H1 (cell line): ENCODE measurements at regions not wholly inside any gene's neighbourhood (a gene's known extent, or its start where the extent isn't known, plus 50 kb on each side); places are given as distances from the start of the nearest gene placed in this dataset.

Experiments used
- CTCF ChIA-PET: fragments of 300-600 bp; sonication (Branson Sonifier 250); formaldehyde crosslinking; loops from one replicate; lab custom pipeline; 2021; ENCODE audit not compliant: partially characterized antibody; lab: Charles Lee
- POLR2A ChIA-PET: fragments of 300-600 bp; sonication (Branson Sonifier 250); formaldehyde crosslinking; loops from one replicate; lab custom pipeline; 2021; ENCODE audit warnings: inconsistent platforms; ENCODE audit not compliant: partially characterized antibody; lab: Charles Lee
- DNase-seq, 2 experiments: peaks; one replicate each; pipeline versions ENCODE4 v3.0.0 to v3.0.0-alpha.2; 2010 to 2022; ENCODE audit warnings: low spot score in 2 of 2, low read depth in 1 of 2, mixed read lengths in 1 of 2
- FAIRE-seq: peaks from 2 replicates; lab custom pipeline; 2011; peaks lifted over from hg19 to GRCh38; lab: Jason Lieb, UNC
- H2AFZ ChIP-seq: 2 replicates; pipeline ENCODE4 v1.8.1; 2012; ENCODE audit warnings: low read length, inconsistent platforms
- H2AK5ac ChIP-seq: 2 replicates; pipeline ENCODE4 v1.6.1; 2013; ENCODE audit warnings: low read depth, low read length
- H2BK120ac ChIP-seq: replicated peaks from 2 replicates; pipeline ENCODE3; 2013; ENCODE audit warnings: low read depth, low read length, inconsistent platforms
- H2BK12ac ChIP-seq: 2 replicates; pipeline ENCODE4 v1.6.1; 2013; ENCODE audit warnings: low read depth, low read length
- H2BK15ac ChIP-seq: 2 replicates; pipeline ENCODE4 v1.6.1; 2013; ENCODE audit warnings: low read length
- H2BK20ac ChIP-seq: 2 replicates; pipeline ENCODE4 v1.6.1; 2013; ENCODE audit warnings: low read length
- H2BK5ac ChIP-seq: 2 replicates; pipeline ENCODE4 v1.6.1; 2013; ENCODE audit warnings: low read depth, low read length
- H3K14ac ChIP-seq: 2 replicates; pipeline ENCODE4 v1.6.1; 2013; ENCODE audit warnings: inconsistent platforms; ENCODE audit not compliant: insufficient read length
- H3K18ac ChIP-seq: 2 replicates; pipeline ENCODE4 v1.6.1; 2013; ENCODE audit warnings: low read length; ENCODE audit errors: extremely low read depth
- H3K23ac ChIP-seq: 2 replicates; pipeline ENCODE4 v1.6.1; 2013; ENCODE audit warnings: inconsistent platforms; ENCODE audit not compliant: insufficient read length
- H3K23me2 ChIP-seq: 2 replicates; pipeline ENCODE4 v1.6.1; 2013; ENCODE audit warnings: low read depth, low read length
- H3K27ac ChIP-seq: 2 replicates; pipeline ENCODE4 v1.6.1; 2011; ENCODE audit warnings: low read depth, low read length, inconsistent platforms
- H3K27me3 ChIP-seq, 4 experiments: replicated peaks in 1 of 4; 1 replicate in 1 of 4; 2 replicates in 3 of 4; pipeline versions ENCODE4 v1.6.1 to v1.8.1; 2011 to 2013; ENCODE audit warnings: low read length in 3 of 4, mild to moderate bottlenecking in 3 of 4, inconsistent platforms in 2 of 4, mixed read lengths in 2 of 4, moderate library complexity in 1 of 4; ENCODE audit not compliant: control insufficient read depth in 3 of 4, insufficient read depth in 3 of 4; ENCODE audit errors: extremely low read depth in 1 of 4
- H3K36me3 ChIP-seq, 4 experiments: 2 replicates each; pipeline versions ENCODE4 v1.6.1 to v1.8.1; 2011 to 2013; ENCODE audit warnings: mild to moderate bottlenecking in 4 of 4, low read length in 3 of 4, moderate library complexity in 2 of 4, control low read depth in 1 of 4, inconsistent platforms in 1 of 4; ENCODE audit not compliant: insufficient read depth in 4 of 4, control insufficient read depth in 2 of 4
- H3K4ac ChIP-seq: replicated peaks from 2 replicates; pipeline ENCODE3; 2013; ENCODE audit warnings: low read length, low read depth, mixed read lengths, inconsistent platforms; ENCODE audit not compliant: insufficient read length
- H3K4me1 ChIP-seq, 4 experiments: replicated peaks in 1 of 4; 1 replicate in 1 of 4; 2 replicates in 3 of 4; pipeline versions ENCODE4 v1.6.1 to v1.8.1; 2011 to 2013; ENCODE audit warnings: low read length in 3 of 4, inconsistent platforms in 2 of 4, mixed read lengths in 1 of 4; ENCODE audit not compliant: insufficient read depth in 4 of 4, control insufficient read depth in 3 of 4
- H3K4me2 ChIP-seq, 2 experiments: 2 replicates each; pipeline versions ENCODE4 v1.6.1 to v1.8.1; 2011 to 2013; ENCODE audit warnings: low read depth in 2 of 2, low read length in 2 of 2, control low read depth in 1 of 2, inconsistent platforms in 1 of 2, mild to moderate bottlenecking in 1 of 2; ENCODE audit not compliant: insufficient read depth in 1 of 2
- H3K4me3 ChIP-seq, 4 experiments: fragments of 200-600, 300-600 bp in 1 of 4; sonication (generic), shearing (Covaris generic), sonication (Bioruptor Twin) in 1 of 4; 2 replicates each; pipeline versions ENCODE4 v1.5.1 to v1.8.1; 2011 to 2016; ENCODE audit warnings: low read length in 4 of 4, low read depth in 3 of 4, control low read depth in 2 of 4, inconsistent platforms in 2 of 4, mild to moderate bottlenecking in 2 of 4, mixed read lengths in 1 of 4, moderate library complexity in 1 of 4; ENCODE audit not compliant: insufficient read depth in 2 of 4; ENCODE audit errors: extremely low read depth in 1 of 4
- H3K56ac ChIP-seq: replicated peaks from 2 replicates; pipeline ENCODE3; 2013; ENCODE audit warnings: low read depth, mild to moderate bottlenecking, mixed read lengths, low read length, inconsistent platforms; ENCODE audit not compliant: insufficient read length
- H3K79me1 ChIP-seq: 2 replicates; pipeline ENCODE4 v1.6.1; 2013; ENCODE audit warnings: low read depth, low read length, control low read depth
- H3K79me2 ChIP-seq, 2 experiments: 2 replicates each; pipeline versions ENCODE4 v1.6.1 to v1.8.1; 2012 to 2013; ENCODE audit warnings: low read length in 2 of 2, mild to moderate bottlenecking in 2 of 2, inconsistent platforms in 1 of 2; ENCODE audit not compliant: insufficient read depth in 2 of 2, control insufficient read depth in 1 of 2
- H3K9ac ChIP-seq, 4 experiments: replicated peaks in 1 of 4; 1 replicate in 1 of 4; 2 replicates in 3 of 4; pipeline versions ENCODE4 v1.6.1 to v1.8.1; 2011 to 2013; ENCODE audit warnings: low read depth in 3 of 4, low read length in 3 of 4, control low read depth in 2 of 4, mild to moderate bottlenecking in 2 of 4, moderate library complexity in 2 of 4, inconsistent platforms in 1 of 4; ENCODE audit errors: extremely low read depth in 1 of 4
- H3K9me3 ChIP-seq, 2 experiments: 2 replicates each; pipeline versions ENCODE4 v1.6.1 to v1.8.1; 2012 to 2013; ENCODE audit warnings: mild to moderate bottlenecking in 2 of 2, moderate library complexity in 2 of 2, control low read depth in 1 of 2, inconsistent platforms in 1 of 2, low read depth in 1 of 2, low read length in 1 of 2, mixed read lengths in 1 of 2; ENCODE audit not compliant: insufficient read depth in 2 of 2
- H4K20me1 ChIP-seq, 2 experiments: replicated peaks in 1 of 2; 2 replicates each; pipeline versions ENCODE3 to v1.8.1; 2011 to 2013; ENCODE audit warnings: inconsistent platforms in 2 of 2, low read length in 2 of 2, mild to moderate bottlenecking in 1 of 2; ENCODE audit not compliant: insufficient read depth in 2 of 2, control insufficient read depth in 1 of 2
- H4K5ac ChIP-seq: 2 replicates; pipeline ENCODE4 v1.6.1; 2013; ENCODE audit warnings: low read length, low read depth, mixed read lengths, inconsistent platforms; ENCODE audit not compliant: insufficient read length
- H4K8ac ChIP-seq: 2 replicates; pipeline ENCODE4 v1.8.0; 2013; ENCODE audit warnings: mild to moderate bottlenecking, moderate library complexity, low read length, inconsistent platforms; ENCODE audit not compliant: insufficient read depth; ENCODE audit errors: extremely low read depth
- H4K91ac ChIP-seq: replicated peaks from 2 replicates; pipeline ENCODE3; 2013; ENCODE audit warnings: low read length, mixed read lengths, inconsistent platforms; ENCODE audit not compliant: insufficient read length
- HDAC2 ChIP-seq, 2 experiments: fragments of 300-600 bp in 1 of 2; sonication (generic) in 1 of 2; IDR thresholded peaks; 2 replicates each; pipeline ENCODE4 v1.6.1; 2011 to 2012; ENCODE audit warnings: low read depth in 2 of 2, low read length in 2 of 2, mild to moderate bottlenecking in 2 of 2, moderate library complexity in 2 of 2, borderline replicate concordance in 1 of 2, inconsistent platforms in 1 of 2
- JUN ChIP-seq: IDR thresholded peaks from 2 replicates; pipeline ENCODE4 v1.6.1; 2011; ENCODE audit warnings: low read depth, mild to moderate bottlenecking, improper control_type of control experiment, low read length
- PHF8 ChIP-seq: fragments of 200-600 bp; sonication (generic); conservative IDR thresholded peaks from 2 replicates; pipeline ENCODE4 v1.7.1; 2012; ENCODE audit warnings: low read depth, mild to moderate bottlenecking, inconsistent platforms, low read length, moderate library complexity
- POLR2A ChIP-seq, 2 experiments: IDR thresholded peaks; 1 replicate in 1 of 2; 2 replicates in 1 of 2; pipeline ENCODE4 v1.6.1; 2011; ENCODE audit warnings: low read depth in 2 of 2, low read length in 2 of 2, mild to moderate bottlenecking in 2 of 2; ENCODE audit errors: control extremely low read depth in 1 of 2
- POLR2AphosphoS5 ChIP-seq: IDR thresholded peaks from 2 replicates; pipeline ENCODE4 v1.6.1; 2011; ENCODE audit warnings: low read depth, low read length
- RBBP5 ChIP-seq: IDR thresholded peaks from 2 replicates; pipeline ENCODE4 v1.7.1; 2012; ENCODE audit warnings: low read depth, mild to moderate bottlenecking, inconsistent platforms, low read length, moderate library complexity, borderline replicate concordance
- RNF2 ChIP-seq: fragments of 200-900, 300-1000 bp; sonication (generic); IDR thresholded peaks from 2 replicates; pipeline ENCODE4 v1.7.1; 2016; ENCODE audit warnings: borderline replicate concordance, low read depth, mild to moderate bottlenecking, antibody characterized with exemption, low read length; ENCODE audit not compliant: poor library complexity, severe bottlenecking; ENCODE audit errors: missing control alignments
- SIRT6 ChIP-seq: IDR thresholded peaks from one replicate; pipeline ENCODE4 v1.7.1; 2012; ENCODE audit warnings: low read length, inconsistent platforms
- SP4 ChIP-seq: IDR thresholded peaks from 2 replicates; pipeline ENCODE4 v1.6.1; 2012; ENCODE audit warnings: low read length, inconsistent platforms
- TAF1 ChIP-seq: IDR thresholded peaks from 2 replicates; pipeline ENCODE4 v1.6.1; 2011; ENCODE audit warnings: mild to moderate bottlenecking, low read depth, low read length
- TBP ChIP-seq: IDR thresholded peaks from 2 replicates; pipeline ENCODE4 v1.6.1; 2011; ENCODE audit warnings: low read depth, low read length, improper control_type of control experiment
- WGBS, 2 experiments: shearing (Covaris generic) in 1 of 2; methylation state at CpG; one replicate each; pipeline versions ENCODE4 v1.1.6 to v1.1.7; 2013 to 2015; ENCODE audit warnings: low lambda C conversion rate in 2 of 2, mixed read lengths in 2 of 2, inconsistent platforms in 1 of 2, low coverage in 1 of 2, missing lambda C conversion rate in 1 of 2; ENCODE audit not compliant: insufficient replicate concordance in 2 of 2, insufficient coverage in 1 of 2, insufficient read length in 1 of 2; ENCODE audit errors: extremely low coverage in 1 of 2, missing lambda C conversion rate in 1 of 2; 5-methylcytosine and 5-hydroxymethylcytosine counted together

GRCh38 chr14:61897300-61897699 lies 135.1 kb downstream of the SNAPC1 start (continued):
- no peak for TF ChIP-seq RBBP5

- no peak overlapping the region for H3K4me3 ChIP-seq
- no peak overlapping the region for H2BK15ac ChIP-seq
- no peaks in the 10 kb centered on the region for H3K36me3 ChIP-seq
- H3K14ac ChIP-seq = no peak overlapping the region
- H3K23ac ChIP-seq = no peak overlapping the region
- no peaks in the 10 kb centered on the region for H4K20me1 ChIP-seq
- H2AFZ ChIP-seq = no peak overlapping the region
- H2BK5ac ChIP-seq = no peak overlapping the region
- ChIA-PET CTCF (interaction anchor here (1.3 to 1.9 kb wide), 4 partner anchors 10 to 229 kb away, joined by 3 to 6 read pairs (median 4); no protein-coding TSS in a partner anchor), POLR2A (no interaction called here)
- no peak overlapping the region for H2BK120ac ChIP-seq
- 85% methylated on average over 6 of the region's 6 CpGs; no CpG with 5 or more reads in 1 of the 2 experiments for WGBS, 2 experiments
- H3K79me1 ChIP-seq = no peaks in the 10 kb centered on the region
- H3K4ac ChIP-seq = no peak overlapping the region
- no peaks in the 10 kb centered on the region for H3K4me1 ChIP-seq
- DNase-seq = no peak
- H3K23me2 ChIP-seq = no peaks in the 10 kb centered on the region
- no peak overlapping the region for H3K4me2 ChIP-seq
- no peak overlapping the region for H3K9ac ChIP-seq
- no peak for FAIRE-seq
- H4K5ac ChIP-seq = no peak overlapping the region
- H3K18ac ChIP-seq = no peak overlapping the region
- H4K8ac ChIP-seq = no peak overlapping the region
- no peak overlapping the region for H4K91ac ChIP-seq
- H2AK5ac ChIP-seq = no peak overlapping the region
- H2BK12ac ChIP-seq = no peak overlapping the region
- H3K27me3 ChIP-seq = no peaks in the 10 kb centered on the region
- no peak overlapping the region for H3K27ac ChIP-seq
- H3K79me2 ChIP-seq = no peaks in the 10 kb centered on the region
- no peaks in the 10 kb centered on the region for H3K9me3 ChIP-seq
- H2BK20ac ChIP-seq = no peak overlapping the region
- no peak for TF ChIP-seq POLR2A (IDR thresholded peaks at IDR 0.05; ENCODE audit: control extremely low read depth in 1 of 2, low read depth in 2 of 2, low read length in 2 of 2)
- TF ChIP-seq RNF2 = no peak
- TF ChIP-seq SP4 = no peak
- no peak for TF ChIP-seq POLR2AphosphoS5
- no peak for TF ChIP-seq PHF8
- no peak for TF ChIP-seq TAF1
- no peak for TF ChIP-seq JUN
- TF ChIP-seq HDAC2 (IDR thresholded peaks at IDR 0.05; ENCODE audit: borderline replicate concordance in 1 of 2, low read depth in 2 of 2, low read length in 2 of 2) = no peak
- no peak for TF ChIP-seq TBP
- no peak for TF ChIP-seq SIRT6
- H3K56ac ChIP-seq = no peak overlapping the region
Measured at GRCh38 chr14:61898568-61898967, 136.3 kb downstream of the SNAPC1 start.
